HepG2 (cell line): ENCODE measurements at regions not wholly inside any gene's neighbourhood (a gene's known extent, or its start where the extent isn't known, plus 50 kb on each side); places are given as distances from the start of the nearest gene placed in this dataset.

Source experiments
- ATAC-seq: fragments of 200-7000 bp; cut with Tn5 transposase; 3 replicates; pipeline ENCODE4 v1.9.1; 2020; ENCODE audit warnings: mild to moderate bottlenecking, moderate library complexity
- BruUV-seq: library from RNA; stranded (reverse); fragments of 400-500 nt; replicated peaks from 2 replicates; lab custom pipeline; 2021; lab: Mats Ljungman, UMichigan
- CTCF ChIA-PET: fragments of 300-600 bp; formaldehyde crosslinking; extraction: SDS; loops from one replicate; lab custom pipeline; 2021; ENCODE audit warnings: low total read pairs, inconsistent platforms, low intra/inter-chr PET ratio; lab: Yijun Ruan, JAX
- POLR2A ChIA-PET: fragments of 350-600 bp; sonication (Branson Sonifier 250); formaldehyde crosslinking; loops from one replicate; lab custom pipeline; 2020; ENCODE audit warnings: antibody characterized with exemption, inconsistent platforms; lab: Yijun Ruan, JAX
- DNase-seq: peaks from one replicate; pipeline ENCODE4 v3.0.0-alpha.2; 2015; ENCODE audit warnings: low spot score
- FAIRE-seq: peaks from 3 replicates; lab custom pipeline; 2011; peaks lifted over from hg19 to GRCh38; lab: Jason Lieb, UNC
- H2AFZ ChIP-seq: one replicate; pipeline ENCODE4 v1.6.1; 2011; ENCODE audit warnings: low read length, inconsistent platforms
- H3K27ac ChIP-seq: fragments of 300-600 bp; 3 replicates; pipeline ENCODE4 v1.8.0; 2011; ENCODE audit warnings: mixed run types, mild to moderate bottlenecking, mixed read lengths, low read length, inconsistent platforms; ENCODE audit not compliant: insufficient read depth; ENCODE audit errors: extremely low read length
- H3K27me3 ChIP-seq, 2 experiments: fragments of 200-600 bp in 1 of 2; 2 replicates in 1 of 2; 3 replicates in 1 of 2; pipeline versions ENCODE4 v1.6.0 to v1.8.0; 2011; ENCODE audit warnings: low read length in 2 of 2, mild to moderate bottlenecking in 2 of 2, moderate library complexity in 2 of 2, inconsistent platforms in 1 of 2; ENCODE audit not compliant: insufficient read depth in 2 of 2, control insufficient read depth in 1 of 2
- H3K36me3 ChIP-seq, 2 experiments: fragments of 200-600 bp in 1 of 2; replicated peaks in 1 of 2; 2 replicates in 1 of 2; 3 replicates in 1 of 2; pipeline versions ENCODE4 v1.5.1 to v1.8.0; 2011; ENCODE audit warnings: low read length in 2 of 2, inconsistent platforms in 1 of 2; ENCODE audit not compliant: insufficient read depth in 2 of 2, control insufficient read depth in 1 of 2
- H3K4me1 ChIP-seq: 2 replicates; pipeline ENCODE4 v1.5.1; 2012; ENCODE audit warnings: low read length, inconsistent platforms; ENCODE audit not compliant: insufficient read depth
- H3K4me2 ChIP-seq: 2 replicates; pipeline ENCODE4 v1.6.0; 2011; ENCODE audit warnings: low read depth, low read length, inconsistent platforms
- H3K4me3 ChIP-seq, 3 experiments: fragments of 200-600 bp in 1 of 3; sonication (generic), shearing (Covaris generic) in 1 of 3; replicated peaks in 1 of 3; 2 replicates each; pipeline ENCODE4 v1.5.1; 2011 to 2016; ENCODE audit warnings: low read length in 3 of 3, inconsistent platforms in 2 of 3, low read depth in 2 of 3, mild to moderate bottlenecking in 2 of 3, control low read depth in 1 of 3, mixed read lengths in 1 of 3; ENCODE audit not compliant: insufficient read depth in 1 of 3
- H3K79me2 ChIP-seq: one replicate; pipeline ENCODE4 v1.6.1; 2011; ENCODE audit warnings: low read length, inconsistent platforms; ENCODE audit not compliant: insufficient read depth
- H3K9ac ChIP-seq: 2 replicates; pipeline ENCODE4 v1.6.0; 2011; ENCODE audit warnings: mild to moderate bottlenecking, low read depth, low read length, inconsistent platforms; ENCODE audit not compliant: insufficient read depth
- H3K9me3 ChIP-seq: 2 replicates; pipeline ENCODE4 v1.5.1; 2012; ENCODE audit warnings: mild to moderate bottlenecking, low read length
- H4K20me1 ChIP-seq: 2 replicates; pipeline ENCODE4 v1.6.0; 2011; ENCODE audit warnings: inconsistent platforms, mild to moderate bottlenecking, low read length, moderate library complexity; ENCODE audit not compliant: insufficient read depth
- MAFF ChIP-seq: IDR thresholded peaks from 2 replicates; pipeline ENCODE4 v1.6.1; 2011; ENCODE audit warnings: low read depth, low read length, improper control_type of control experiment
- PHF5A ChIP-seq: IDR thresholded peaks from one replicate; pipeline ENCODE4 v1.6.1; 2018; ENCODE audit warnings: low read depth, missing genetic modification reagents; ENCODE audit not compliant: unreplicated experiment
- SALL2 ChIP-seq: sonication (generic); formaldehyde crosslinking; IDR thresholded peaks from 2 replicates; pipeline ENCODE4 v1.8.1; 2023; ENCODE audit warnings: mild to moderate bottlenecking, missing genetic modification reagents, inconsistent platforms
- TARDBP ChIP-seq: sonication (generic); formaldehyde crosslinking; IDR thresholded peaks from 2 replicates; pipeline ENCODE4 v1.8.0; 2022; ENCODE audit warnings: mild to moderate bottlenecking, missing genetic modification reagents
- TMF1 ChIP-seq: sonication (generic); formaldehyde crosslinking; IDR thresholded peaks from 2 replicates; pipeline ENCODE4 v1.8.1; 2022; ENCODE audit warnings: low read depth, missing genetic modification reagents
- YEATS4 ChIP-seq: sonication (generic); formaldehyde crosslinking; IDR thresholded peaks from 2 replicates; pipeline ENCODE4 v1.4.0; 2020; ENCODE audit warnings: missing genetic modification reagents, borderline replicate concordance
- ZBTB42 ChIP-seq: sonication (generic); formaldehyde crosslinking; IDR thresholded peaks from 2 replicates; pipeline ENCODE4 v1.5.0; 2020; ENCODE audit warnings: mild to moderate bottlenecking, missing genetic modification reagents
- ZNF234 ChIP-seq: sonication (generic); formaldehyde crosslinking; conservative IDR thresholded peaks from 2 replicates; pipeline ENCODE4 v1.5.1; 2020; ENCODE audit warnings: mild to moderate bottlenecking, missing genetic modification reagents
- ZNF549 ChIP-seq: sonication (generic); formaldehyde crosslinking; IDR thresholded peaks from 2 replicates; pipeline ENCODE4 v1.5.0; 2020; ENCODE audit warnings: missing genetic modification reagents
- ZNF570 ChIP-seq: sonication (generic); formaldehyde crosslinking; IDR thresholded peaks from 2 replicates; pipeline ENCODE4 v1.4.0; 2020; ENCODE audit warnings: mild to moderate bottlenecking, missing genetic modification reagents, borderline replicate concordance
- ZNF660 ChIP-seq: sonication (generic); formaldehyde crosslinking; IDR thresholded peaks from 2 replicates; pipeline ENCODE4 v1.5.1; 2020; ENCODE audit warnings: mild to moderate bottlenecking, low read depth, missing genetic modification reagents, borderline replicate concordance
- ZNF749 ChIP-seq: sonication (generic); formaldehyde crosslinking; IDR thresholded peaks from 2 replicates; pipeline ENCODE4 v1.8.0; 2022; ENCODE audit warnings: mild to moderate bottlenecking, missing genetic modification reagents, moderate library complexity, borderline replicate concordance
- ZNF891 ChIP-seq: sonication (generic); formaldehyde crosslinking; IDR thresholded peaks from 2 replicates; pipeline ENCODE4 v1.5.0; 2020; ENCODE audit warnings: mild to moderate bottlenecking, missing genetic modification reagents
- WGBS: methylation state at CpG from one replicate; pipeline ENCODE4 v1.1.6; 2017; ENCODE audit warnings: low lambda C conversion rate; 5-methylcytosine and 5-hydroxymethylcytosine counted together
- in situ Hi-C: cut with HindIII; loops from 2 replicates; pipeline ENCODE4 v1.10.0; 2017; ENCODE audit warnings: low pct_unique_long_range_greater_than_20kb; ENCODE audit not compliant: extremely low pct_ligation_motif_present
- intact Hi-C: fragments of 100-400 bp; cut with micrococcal nuclease; formaldehyde crosslinking; loops from one replicate; pipeline ENCODE4 v1.10.0; 2022; ENCODE audit not compliant: unreplicated experiment
- TF ChIP-seq, protein P1 (sequence below): sonication (generic); formaldehyde crosslinking; IDR thresholded peaks from 2 replicates; pipeline ENCODE4 v1.4.0; 2020; ENCODE audit warnings: mild to moderate bottlenecking, missing genetic modification reagents
- TF ChIP-seq, protein P2 (sequence below): sonication (generic); formaldehyde crosslinking; IDR thresholded peaks from 2 replicates; pipeline ENCODE4 v1.5.0; 2020; ENCODE audit warnings: mild to moderate bottlenecking, missing genetic modification reagents

DNA sequence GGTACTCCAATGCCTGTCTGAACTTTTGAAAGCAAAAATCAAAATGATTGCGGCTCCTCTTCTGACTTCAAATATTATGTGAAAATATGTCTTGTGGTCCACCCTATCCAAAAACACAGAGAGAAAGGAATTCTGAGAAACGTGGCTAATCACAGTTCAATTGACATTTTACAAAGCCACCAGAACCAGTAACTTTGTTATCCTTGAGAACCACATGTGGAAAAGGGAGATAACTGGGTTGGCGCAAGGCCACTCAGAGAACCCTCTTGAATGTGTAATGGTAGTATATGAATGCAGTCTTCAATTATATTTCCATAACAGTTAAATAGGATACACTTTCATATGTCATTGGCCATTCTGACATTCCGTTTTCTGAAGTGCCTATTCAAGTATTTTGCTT, 1030.0 kb upstream of the TMPRSS15 start:
- Histone ChIP-seq H3K9ac (no peak overlapping the region), H2AFZ (no peak overlapping the region), H3K4me2 (no peak overlapping the region), H3K4me1 (no peaks in the 10 kb centered on the region), H3K79me2 (no peaks in the 10 kb centered on the region), H4K20me1 (no peaks in the 10 kb centered on the region), H3K9me3 (peaks cover 87% of the 10 kb centered on the region), H3K36me3 (no peaks in the 10 kb centered on the region), H3K27me3 (no peaks in the 10 kb centered on the region), H3K27ac (no peak overlapping the region), H3K4me3 (no peak overlapping the region)
- 26% methylated on average over 4 of the region's 4 CpGs for WGBS
- TF ChIP-seq ZNF570 (CRISPR knock-in tag) (no peak), SALL2 (CRISPR knock-in tag) (no peak), ZBTB42 (CRISPR knock-in tag) (no peak), MAFF (no peak), ZNF234 (CRISPR knock-in tag) (no peak), ZNF891 (no peak), YEATS4 (CRISPR knock-in tag) (no peak), ZNF549 (CRISPR knock-in tag) (no peak), TARDBP (CRISPR knock-in tag) (no peak), TMF1 (CRISPR knock-in tag) (no peak), ZNF660 (CRISPR knock-in tag) (no peak), PHF5A (CRISPR knock-in tag) (no peak), ZNF749 (CRISPR knock-in tag) (no peak)
- TF ChIP-seq, protein P1, sequence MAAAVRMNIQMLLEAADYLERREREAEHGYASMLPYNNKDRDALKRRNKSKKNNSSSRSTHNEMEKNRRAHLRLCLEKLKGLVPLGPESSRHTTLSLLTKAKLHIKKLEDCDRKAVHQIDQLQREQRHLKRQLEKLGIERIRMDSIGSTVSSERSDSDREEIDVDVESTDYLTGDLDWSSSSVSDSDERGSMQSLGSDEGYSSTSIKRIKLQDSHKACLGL (CRISPR knock-in tag), result no peak
- TF ChIP-seq, protein P2, sequence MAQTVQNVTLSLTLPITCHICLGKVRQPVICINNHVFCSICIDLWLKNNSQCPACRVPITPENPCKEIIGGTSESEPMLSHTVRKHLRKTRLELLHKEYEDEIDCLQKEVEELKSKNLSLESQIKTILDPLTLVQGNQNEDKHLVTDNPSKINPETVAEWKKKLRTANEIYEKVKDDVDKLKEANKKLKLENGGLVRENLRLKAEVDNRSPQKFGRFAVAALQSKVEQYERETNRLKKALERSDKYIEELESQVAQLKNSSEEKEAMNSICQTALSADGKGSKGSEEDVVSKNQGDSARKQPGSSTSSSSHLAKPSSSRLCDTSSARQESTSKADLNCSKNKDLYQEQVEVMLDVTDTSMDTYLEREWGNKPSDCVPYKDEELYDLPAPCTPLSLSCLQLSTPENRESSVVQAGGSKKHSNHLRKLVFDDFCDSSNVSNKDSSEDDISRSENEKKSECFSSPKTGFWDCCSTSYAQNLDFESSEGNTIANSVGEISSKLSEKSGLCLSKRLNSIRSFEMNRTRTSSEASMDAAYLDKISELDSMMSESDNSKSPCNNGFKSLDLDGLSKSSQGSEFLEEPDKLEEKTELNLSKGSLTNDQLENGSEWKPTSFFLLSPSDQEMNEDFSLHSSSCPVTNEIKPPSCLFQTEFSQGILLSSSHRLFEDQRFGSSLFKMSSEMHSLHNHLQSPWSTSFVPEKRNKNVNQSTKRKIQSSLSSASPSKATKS (CRISPR knock-in tag), result no peak
- intact Hi-C loops, result no loop called here
- DNase-seq, result no peak
- FAIRE-seq, result no peak
- BruUV-seq, result no TSS peak
- in situ Hi-C loops, result no loop called here
- ChIA-PET CTCF (no interaction called here), POLR2A (no interaction called here)
- no peak for ATAC-seq
